Right kidney (tissue), 1 donor: ENCODE measurements at regions not wholly inside any gene's neighbourhood (a gene's known extent, or its start where the extent isn't known, plus 50 kb on each side); places are given as distances from the start of the nearest gene placed in this dataset.
A peak's percentile ranks its signal among the peaks of the same experiment; 100 is the strongest.
"Not testable (repeated sequence)": the region's sequence is repeated elsewhere in the genome, so short reads cannot be mapped to it uniquely, and the experiment has no call there.

Experiments
- DNase-seq: peaks from one replicate; pipeline ENCODE4 v3.0.0-alpha.2; 2016

GRCh38 chr1:157460381-157460780, 91.9 kb downstream of the FCRL5 start:
- DNase-seq = no peak

- no peak for DNase-seq
These were observed 95.0 kb downstream of the FCRL5 start for GRCh38 chr1:157457279-157457678.

- DNase-seq = no peak
These were observed 97.0 kb downstream of the FCRL5 start for GRCh38 chr1:157455318-157455717.

GRCh38 chr1:157450106-157450505, 102.2 kb downstream of the FCRL5 start:
- no peak for DNase-seq

GRCh38 chr1:157448636-157449035, 103.7 kb downstream of the FCRL5 start:
- DNase-seq = no peak

- DNase-seq = not testable (repeated sequence)
These were observed 106.0 kb downstream of the FCRL5 start for GRCh38 chr1:157446356-157446755.

- not testable (repeated sequence) for DNase-seq
These were observed 106.6 kb downstream of the FCRL5 start for GRCh38 chr1:157445616-157446140.

GRCh38 chr1:157442065-157442464, 110.2 kb downstream of the FCRL5 start:
- DNase-seq = peak; percentile 12

GRCh38 chr1:157439302-157439954, 112.9 kb downstream of the FCRL5 start:
- DNase-seq = no peak

- DNase-seq = no peak
These were observed 113.7 kb downstream of the FCRL5 start for GRCh38 chr1:157438613-157439012.

- no peak for DNase-seq
These were observed 114.2 kb downstream of the FCRL5 start for GRCh38 chr1:157438146-157438545.

GRCh38 chr1:157437296-157437695, 115.0 kb downstream of the FCRL5 start:
- DNase-seq = no peak

- no peak for DNase-seq
These were observed 120.6 kb downstream of the FCRL5 start for GRCh38 chr1:157431751-157432150.

- no peak for DNase-seq
These were observed 122.6 kb downstream of the FCRL5 start for GRCh38 chr1:157429601-157430240.

- DNase-seq = not testable (repeated sequence)
These were observed 128.6 kb downstream of the FCRL5 start for GRCh38 chr1:157423764-157424163.

GRCh38 chr1:157419845-157420542, 132.3 kb downstream of the FCRL5 start:
- DNase-seq = no peak

- DNase-seq = no peak
These were observed 133.7 kb downstream of the FCRL5 start for GRCh38 chr1:157418659-157419058.

GRCh38 chr1:157418231-157418630, 134.1 kb downstream of the FCRL5 start:
- DNase-seq = no peak

GRCh38 chr1:157415661-157416060, 136.7 kb downstream of the FCRL5 start:
- no peak for DNase-seq

GRCh38 chr1:157412308-157412707, 140.0 kb downstream of the FCRL5 start:
- no peak for DNase-seq

GRCh38 chr1:157411769-157412168, 140.5 kb downstream of the FCRL5 start:
- DNase-seq = no peak

- no peak for DNase-seq
These were observed 141.3 kb downstream of the FCRL5 start for GRCh38 chr1:157411064-157411463.

GRCh38 chr1:157410457-157410856, 141.9 kb downstream of the FCRL5 start:
- DNase-seq = no peak
